ENCODE measurements at regions not wholly inside any gene's neighbourhood (a gene's known extent, or its start where the extent isn't known, plus 50 kb on each side); places are given as distances from the start of the nearest gene placed in this dataset.

- in situ Hi-C loops (cut with HindIII; ENCODE audit: low pct_ligation_motif_present, low sequenced_read_pairs) = no loop called here
- H3K4me3 ChIP-seq (ENCODE audit: low read depth, low read length) = no peak overlapping the region
- H3K27ac ChIP-seq = no peak overlapping the region
- H3K36me3 ChIP-seq (replicated peaks) = no peaks in the 10 kb centered on the region
- no peak for DNase-seq
- TF ChIP-seq CTCF (IDR thresholded peaks at IDR 0.05; ENCODE audit: low read depth, low read length, missing control alignments) = no peak
- no peaks in the 10 kb centered on the region for H3K27me3 ChIP-seq (replicated peaks)
Observed at GRCh38 chr4:141449927-141450326, 186.5 kb upstream of the IL15 start.

GRCh38 chr4:141455651-141456050 is 180.7 kb upstream of the IL15 start:
- in situ Hi-C loops (cut with HindIII; ENCODE audit: low pct_ligation_motif_present, low sequenced_read_pairs) = no loop called here
- H3K4me3 ChIP-seq (ENCODE audit: low read depth, low read length) = no peak overlapping the region
- H3K36me3 ChIP-seq (replicated peaks) = no peaks in the 10 kb centered on the region
- no peaks in the 10 kb centered on the region for H3K27me3 ChIP-seq (replicated peaks)
- H3K27ac ChIP-seq = no peak overlapping the region
- peak; percentile 20 for DNase-seq
- TF ChIP-seq CTCF (IDR thresholded peaks at IDR 0.05; ENCODE audit: low read depth, low read length, missing control alignments) = no peak

- Histone ChIP-seq H3K27me3 (replicated peaks) (no peaks in the 10 kb centered on the region), H3K4me3 (ENCODE audit: low read depth, low read length) (no peak overlapping the region), H3K36me3 (replicated peaks) (no peaks in the 10 kb centered on the region), H3K27ac (no peak overlapping the region)
- TF ChIP-seq CTCF (IDR thresholded peaks at IDR 0.05; ENCODE audit: low read depth, low read length, missing control alignments) = no peak
- in situ Hi-C loops (cut with HindIII; ENCODE audit: low pct_ligation_motif_present, low sequenced_read_pairs) = no loop called here
- DNase-seq = no peak
Observed at GRCh38 chr4:141457653-141458052, 178.7 kb upstream of the IL15 start.

- in situ Hi-C loops (cut with HindIII; ENCODE audit: low pct_ligation_motif_present, low sequenced_read_pairs) = no loop called here
- peak; percentile 29 for DNase-seq
Observed at GRCh38 chr4:141458501-141458900, 177.9 kb upstream of the IL15 start.

GRCh38 chr4:141459020-141459419 is 177.4 kb upstream of the IL15 start:
- H3K27me3 ChIP-seq (replicated peaks) = no peaks in the 10 kb centered on the region
- H3K4me3 ChIP-seq (ENCODE audit: low read depth, low read length) = no peak overlapping the region
- in situ Hi-C loops (cut with HindIII; ENCODE audit: low pct_ligation_motif_present, low sequenced_read_pairs) = no loop called here
- no peaks in the 10 kb centered on the region for H3K36me3 ChIP-seq (replicated peaks)
- no peak for TF ChIP-seq CTCF (IDR thresholded peaks at IDR 0.05; ENCODE audit: low read depth, low read length, missing control alignments)
- no peak overlapping the region for H3K27ac ChIP-seq
- no peak for DNase-seq

More at GRCh38 chr4:141458501-141458900, 177.9 kb upstream of the IL15 start:
- no peak overlapping the region for H3K27ac ChIP-seq
- H3K27me3 ChIP-seq (replicated peaks) = no peaks in the 10 kb centered on the region
- TF ChIP-seq CTCF (IDR thresholded peaks at IDR 0.05; ENCODE audit: low read depth, low read length, missing control alignments) = no peak
- no peaks in the 10 kb centered on the region for H3K36me3 ChIP-seq (replicated peaks)
- no peak overlapping the region for H3K4me3 ChIP-seq (ENCODE audit: low read depth, low read length)

GRCh38 chr4:141462361-141462760 is 174.0 kb upstream of the IL15 start:
- no peak for DNase-seq
- no peak for TF ChIP-seq CTCF (IDR thresholded peaks at IDR 0.05; ENCODE audit: low read depth, low read length, missing control alignments)

More at GRCh38 chr4:141462361-141462760, 174.0 kb upstream of the IL15 start:
- Histone ChIP-seq H3K36me3 (replicated peaks) (no peaks in the 10 kb centered on the region), H3K27me3 (replicated peaks) (no peaks in the 10 kb centered on the region), H3K4me3 (ENCODE audit: low read depth, low read length) (no peak overlapping the region), H3K27ac (no peak overlapping the region)
- in situ Hi-C loops (cut with HindIII; ENCODE audit: low pct_ligation_motif_present, low sequenced_read_pairs) = no loop called here

Measured in brain microvascular endothelial cell (primary cell).